HL-60 (cell line): ENCODE measurements at regions not wholly inside any gene's neighbourhood (a gene's known extent, or its start where the extent isn't known, plus 50 kb on each side); places are given as distances from the start of the nearest gene placed in this dataset.

ENCODE experiments used
- DNase-seq, 2 experiments: peaks; one replicate each; pipeline ENCODE4 v3.0.0-alpha.2; 2010 to 2020; ENCODE audit warnings: low read depth in 1 of 2, low spot score in 1 of 2
- H3K27ac ChIP-seq: fragments of 250-450 bp; sonication (Bioruptor Pico); replicated peaks from 2 replicates; pipeline ENCODE4 v1.5.1; 2020; ENCODE audit warnings: mild to moderate bottlenecking, moderate library complexity
- H3K27me3 ChIP-seq: fragments of 250-450 bp; sonication (Bioruptor Pico); 2 replicates; pipeline ENCODE4 v1.5.1; 2021; ENCODE audit warnings: mild to moderate bottlenecking, moderate library complexity; ENCODE audit not compliant: insufficient read depth, poor library complexity, severe bottlenecking
- H3K4me3 ChIP-seq: replicated peaks from 2 replicates; pipeline ENCODE4 v1.5.1; 2011; ENCODE audit warnings: mild to moderate bottlenecking, control low read depth, low read length; ENCODE audit not compliant: insufficient read depth
- CTCF ChIP-seq: IDR thresholded peaks from one replicate; pipeline ENCODE4 v1.5.1; 2011; ENCODE audit warnings: low read length, control low read depth, inconsistent platforms; ENCODE audit not compliant: insufficient read depth
- GABPA ChIP-seq: IDR thresholded peaks from 2 replicates; pipeline ENCODE4 v1.6.1; 2012; ENCODE audit warnings: low read depth
- POLR2AphosphoS5 ChIP-seq: IDR thresholded peaks from 2 replicates; pipeline ENCODE4 v1.6.1; 2012; ENCODE audit warnings: low read depth
- SPI1 ChIP-seq: IDR thresholded peaks from 2 replicates; pipeline ENCODE4 v1.6.1; 2012; ENCODE audit warnings: low read depth, mild to moderate bottlenecking, borderline replicate concordance
- TF ChIP-seq, protein P1 (sequence below): IDR thresholded peaks from 2 replicates; pipeline ENCODE4 v1.6.1; 2012; ENCODE audit warnings: low read depth; ENCODE audit not compliant: insufficient replicate concordance

DNA sequence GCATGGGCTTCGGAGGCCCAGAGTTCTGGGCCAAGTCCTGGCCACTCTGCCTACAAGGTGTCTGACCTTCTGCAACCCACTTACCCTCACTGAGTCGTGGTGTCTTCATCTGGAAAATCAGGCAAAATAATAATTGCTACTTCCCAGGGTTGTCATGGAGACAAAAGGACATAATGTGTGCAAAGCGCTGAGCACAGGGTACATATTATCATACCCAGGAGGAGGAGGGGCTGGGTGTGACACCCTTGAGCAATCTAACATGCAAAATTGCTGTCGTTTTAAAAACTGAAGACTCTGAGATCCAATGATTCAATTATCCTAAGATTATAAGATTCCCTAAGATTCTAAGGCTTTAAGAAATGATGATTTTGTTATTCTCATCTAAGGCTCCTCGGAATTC lies 459.5 kb downstream of the PTPRU start:
- DNase-seq = no peak
- no peak overlapping the region for H3K27ac ChIP-seq
- TF ChIP-seq, protein P1, sequence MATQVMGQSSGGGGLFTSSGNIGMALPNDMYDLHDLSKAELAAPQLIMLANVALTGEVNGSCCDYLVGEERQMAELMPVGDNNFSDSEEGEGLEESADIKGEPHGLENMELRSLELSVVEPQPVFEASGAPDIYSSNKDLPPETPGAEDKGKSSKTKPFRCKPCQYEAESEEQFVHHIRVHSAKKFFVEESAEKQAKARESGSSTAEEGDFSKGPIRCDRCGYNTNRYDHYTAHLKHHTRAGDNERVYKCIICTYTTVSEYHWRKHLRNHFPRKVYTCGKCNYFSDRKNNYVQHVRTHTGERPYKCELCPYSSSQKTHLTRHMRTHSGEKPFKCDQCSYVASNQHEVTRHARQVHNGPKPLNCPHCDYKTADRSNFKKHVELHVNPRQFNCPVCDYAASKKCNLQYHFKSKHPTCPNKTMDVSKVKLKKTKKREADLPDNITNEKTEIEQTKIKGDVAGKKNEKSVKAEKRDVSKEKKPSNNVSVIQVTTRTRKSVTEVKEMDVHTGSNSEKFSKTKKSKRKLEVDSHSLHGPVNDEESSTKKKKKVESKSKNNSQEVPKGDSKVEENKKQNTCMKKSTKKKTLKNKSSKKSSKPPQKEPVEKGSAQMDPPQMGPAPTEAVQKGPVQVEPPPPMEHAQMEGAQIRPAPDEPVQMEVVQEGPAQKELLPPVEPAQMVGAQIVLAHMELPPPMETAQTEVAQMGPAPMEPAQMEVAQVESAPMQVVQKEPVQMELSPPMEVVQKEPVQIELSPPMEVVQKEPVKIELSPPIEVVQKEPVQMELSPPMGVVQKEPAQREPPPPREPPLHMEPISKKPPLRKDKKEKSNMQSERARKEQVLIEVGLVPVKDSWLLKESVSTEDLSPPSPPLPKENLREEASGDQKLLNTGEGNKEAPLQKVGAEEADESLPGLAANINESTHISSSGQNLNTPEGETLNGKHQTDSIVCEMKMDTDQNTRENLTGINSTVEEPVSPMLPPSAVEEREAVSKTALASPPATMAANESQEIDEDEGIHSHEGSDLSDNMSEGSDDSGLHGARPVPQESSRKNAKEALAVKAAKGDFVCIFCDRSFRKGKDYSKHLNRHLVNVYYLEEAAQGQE = no peak
- TF ChIP-seq SPI1 (no peak), POLR2AphosphoS5 (no peak), GABPA (no peak), CTCF (no peak)
- H3K4me3 ChIP-seq = no peak overlapping the region
- no peaks in the 10 kb centered on the region for H3K27me3 ChIP-seq

GRCh38 chr1:29695036-29695435 lies 458.7 kb downstream of the PTPRU start:
- H3K27me3 ChIP-seq = no peaks in the 10 kb centered on the region
- no peak overlapping the region for H3K4me3 ChIP-seq
- TF ChIP-seq, protein P1 = no peak
- TF ChIP-seq CTCF (no peak), SPI1 (no peak), GABPA (no peak)
- H3K27ac ChIP-seq = no peak overlapping the region
- DNase-seq = no peak

DNA sequence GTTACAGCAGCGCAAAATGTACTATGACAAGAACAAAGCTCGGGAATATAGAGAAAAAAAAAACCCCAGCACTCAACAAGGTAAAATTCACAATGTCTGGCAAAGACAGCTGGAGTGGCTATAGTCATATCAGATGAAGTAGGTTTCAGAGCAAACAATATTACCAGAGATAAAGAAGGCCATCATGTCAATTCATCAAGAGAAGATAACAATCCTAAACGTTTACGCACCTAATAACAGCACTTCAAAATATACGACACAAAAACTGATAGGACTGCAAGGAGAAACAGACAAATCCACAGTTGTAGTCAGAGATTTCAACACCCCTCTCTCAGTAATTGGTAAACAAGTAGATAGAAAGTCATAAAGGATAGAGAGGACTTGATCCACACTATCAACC lies 455.2 kb downstream of the PTPRU start:
- H3K27ac ChIP-seq = no peak overlapping the region
- DNase-seq = no peak
- no peak overlapping the region for H3K4me3 ChIP-seq
- TF ChIP-seq CTCF = no peak
- TF ChIP-seq SPI1 = no peak
- TF ChIP-seq, protein P1 = no peak
- TF ChIP-seq GABPA = no peak
- no peak for TF ChIP-seq POLR2AphosphoS5
- H3K27me3 ChIP-seq = no peaks in the 10 kb centered on the region
